H1 (cell line): ENCODE measurements at regions not wholly inside any gene's neighbourhood (a gene's known extent, or its start where the extent isn't known, plus 50 kb on each side); places are given as distances from the start of the nearest gene placed in this dataset.

Source experiments
- CTCF ChIA-PET: fragments of 300-600 bp; sonication (Branson Sonifier 250); formaldehyde crosslinking; loops from one replicate; lab custom pipeline; 2021; ENCODE audit not compliant: partially characterized antibody; lab: Charles Lee
- POLR2A ChIA-PET: fragments of 300-600 bp; sonication (Branson Sonifier 250); formaldehyde crosslinking; loops from one replicate; lab custom pipeline; 2021; ENCODE audit warnings: inconsistent platforms; ENCODE audit not compliant: partially characterized antibody; lab: Charles Lee
- DNase-seq, 2 experiments: peaks; one replicate each; pipeline versions ENCODE4 v3.0.0 to v3.0.0-alpha.2; 2010 to 2022; ENCODE audit warnings: low spot score in 2 of 2, low read depth in 1 of 2, mixed read lengths in 1 of 2
- FAIRE-seq: peaks from 2 replicates; lab custom pipeline; 2011; peaks lifted over from hg19 to GRCh38; lab: Jason Lieb, UNC
- H2AFZ ChIP-seq: 2 replicates; pipeline ENCODE4 v1.8.1; 2012; ENCODE audit warnings: low read length, inconsistent platforms
- H2AK5ac ChIP-seq: 2 replicates; pipeline ENCODE4 v1.6.1; 2013; ENCODE audit warnings: low read depth, low read length
- H2BK120ac ChIP-seq: replicated peaks from 2 replicates; pipeline ENCODE3; 2013; ENCODE audit warnings: low read depth, low read length, inconsistent platforms
- H2BK12ac ChIP-seq: 2 replicates; pipeline ENCODE4 v1.6.1; 2013; ENCODE audit warnings: low read depth, low read length
- H2BK15ac ChIP-seq: 2 replicates; pipeline ENCODE4 v1.6.1; 2013; ENCODE audit warnings: low read length
- H2BK20ac ChIP-seq: 2 replicates; pipeline ENCODE4 v1.6.1; 2013; ENCODE audit warnings: low read length
- H2BK5ac ChIP-seq: 2 replicates; pipeline ENCODE4 v1.6.1; 2013; ENCODE audit warnings: low read depth, low read length
- H3K14ac ChIP-seq: 2 replicates; pipeline ENCODE4 v1.6.1; 2013; ENCODE audit warnings: inconsistent platforms; ENCODE audit not compliant: insufficient read length
- H3K18ac ChIP-seq: 2 replicates; pipeline ENCODE4 v1.6.1; 2013; ENCODE audit warnings: low read length; ENCODE audit errors: extremely low read depth
- H3K23ac ChIP-seq: 2 replicates; pipeline ENCODE4 v1.6.1; 2013; ENCODE audit warnings: inconsistent platforms; ENCODE audit not compliant: insufficient read length
- H3K23me2 ChIP-seq: 2 replicates; pipeline ENCODE4 v1.6.1; 2013; ENCODE audit warnings: low read depth, low read length
- H3K27ac ChIP-seq: 2 replicates; pipeline ENCODE4 v1.6.1; 2011; ENCODE audit warnings: low read depth, low read length, inconsistent platforms
- H3K27me3 ChIP-seq, 4 experiments: replicated peaks in 1 of 4; 1 replicate in 1 of 4; 2 replicates in 3 of 4; pipeline versions ENCODE4 v1.6.1 to v1.8.1; 2011 to 2013; ENCODE audit warnings: low read length in 3 of 4, mild to moderate bottlenecking in 3 of 4, inconsistent platforms in 2 of 4, mixed read lengths in 2 of 4, moderate library complexity in 1 of 4; ENCODE audit not compliant: control insufficient read depth in 3 of 4, insufficient read depth in 3 of 4; ENCODE audit errors: extremely low read depth in 1 of 4
- H3K36me3 ChIP-seq, 4 experiments: 2 replicates each; pipeline versions ENCODE4 v1.6.1 to v1.8.1; 2011 to 2013; ENCODE audit warnings: mild to moderate bottlenecking in 4 of 4, low read length in 3 of 4, moderate library complexity in 2 of 4, control low read depth in 1 of 4, inconsistent platforms in 1 of 4; ENCODE audit not compliant: insufficient read depth in 4 of 4, control insufficient read depth in 2 of 4
- H3K4ac ChIP-seq: replicated peaks from 2 replicates; pipeline ENCODE3; 2013; ENCODE audit warnings: low read length, low read depth, mixed read lengths, inconsistent platforms; ENCODE audit not compliant: insufficient read length
- H3K4me1 ChIP-seq, 4 experiments: replicated peaks in 1 of 4; 1 replicate in 1 of 4; 2 replicates in 3 of 4; pipeline versions ENCODE4 v1.6.1 to v1.8.1; 2011 to 2013; ENCODE audit warnings: low read length in 3 of 4, inconsistent platforms in 2 of 4, mixed read lengths in 1 of 4; ENCODE audit not compliant: insufficient read depth in 4 of 4, control insufficient read depth in 3 of 4
- H3K4me2 ChIP-seq, 2 experiments: 2 replicates each; pipeline versions ENCODE4 v1.6.1 to v1.8.1; 2011 to 2013; ENCODE audit warnings: low read depth in 2 of 2, low read length in 2 of 2, control low read depth in 1 of 2, inconsistent platforms in 1 of 2, mild to moderate bottlenecking in 1 of 2; ENCODE audit not compliant: insufficient read depth in 1 of 2
- H3K4me3 ChIP-seq, 4 experiments: fragments of 200-600, 300-600 bp in 1 of 4; sonication (generic), shearing (Covaris generic), sonication (Bioruptor Twin) in 1 of 4; 2 replicates each; pipeline versions ENCODE4 v1.5.1 to v1.8.1; 2011 to 2016; ENCODE audit warnings: low read length in 4 of 4, low read depth in 3 of 4, control low read depth in 2 of 4, inconsistent platforms in 2 of 4, mild to moderate bottlenecking in 2 of 4, mixed read lengths in 1 of 4, moderate library complexity in 1 of 4; ENCODE audit not compliant: insufficient read depth in 2 of 4; ENCODE audit errors: extremely low read depth in 1 of 4
- H3K56ac ChIP-seq: replicated peaks from 2 replicates; pipeline ENCODE3; 2013; ENCODE audit warnings: low read depth, mild to moderate bottlenecking, mixed read lengths, low read length, inconsistent platforms; ENCODE audit not compliant: insufficient read length
- H3K79me1 ChIP-seq: 2 replicates; pipeline ENCODE4 v1.6.1; 2013; ENCODE audit warnings: low read depth, low read length, control low read depth
- H3K79me2 ChIP-seq, 2 experiments: 2 replicates each; pipeline versions ENCODE4 v1.6.1 to v1.8.1; 2012 to 2013; ENCODE audit warnings: low read length in 2 of 2, mild to moderate bottlenecking in 2 of 2, inconsistent platforms in 1 of 2; ENCODE audit not compliant: insufficient read depth in 2 of 2, control insufficient read depth in 1 of 2
- H3K9ac ChIP-seq, 4 experiments: replicated peaks in 1 of 4; 1 replicate in 1 of 4; 2 replicates in 3 of 4; pipeline versions ENCODE4 v1.6.1 to v1.8.1; 2011 to 2013; ENCODE audit warnings: low read depth in 3 of 4, low read length in 3 of 4, control low read depth in 2 of 4, mild to moderate bottlenecking in 2 of 4, moderate library complexity in 2 of 4, inconsistent platforms in 1 of 4; ENCODE audit errors: extremely low read depth in 1 of 4
- H3K9me3 ChIP-seq, 2 experiments: 2 replicates each; pipeline versions ENCODE4 v1.6.1 to v1.8.1; 2012 to 2013; ENCODE audit warnings: mild to moderate bottlenecking in 2 of 2, moderate library complexity in 2 of 2, control low read depth in 1 of 2, inconsistent platforms in 1 of 2, low read depth in 1 of 2, low read length in 1 of 2, mixed read lengths in 1 of 2; ENCODE audit not compliant: insufficient read depth in 2 of 2
- H4K20me1 ChIP-seq, 2 experiments: replicated peaks in 1 of 2; 2 replicates each; pipeline versions ENCODE3 to v1.8.1; 2011 to 2013; ENCODE audit warnings: inconsistent platforms in 2 of 2, low read length in 2 of 2, mild to moderate bottlenecking in 1 of 2; ENCODE audit not compliant: insufficient read depth in 2 of 2, control insufficient read depth in 1 of 2
- H4K5ac ChIP-seq: 2 replicates; pipeline ENCODE4 v1.6.1; 2013; ENCODE audit warnings: low read length, low read depth, mixed read lengths, inconsistent platforms; ENCODE audit not compliant: insufficient read length
- H4K8ac ChIP-seq: 2 replicates; pipeline ENCODE4 v1.8.0; 2013; ENCODE audit warnings: mild to moderate bottlenecking, moderate library complexity, low read length, inconsistent platforms; ENCODE audit not compliant: insufficient read depth; ENCODE audit errors: extremely low read depth
- H4K91ac ChIP-seq: replicated peaks from 2 replicates; pipeline ENCODE3; 2013; ENCODE audit warnings: low read length, mixed read lengths, inconsistent platforms; ENCODE audit not compliant: insufficient read length
- CREB1 ChIP-seq: IDR thresholded peaks from 2 replicates; pipeline ENCODE4 v1.6.1; 2012; ENCODE audit warnings: inconsistent platforms
- KDM1A ChIP-seq: fragments of 200-600, 300-600 bp; sonication (generic); IDR thresholded peaks from 2 replicates; pipeline ENCODE4 v1.7.1; 2016; ENCODE audit warnings: mild to moderate bottlenecking, low read length, borderline replicate concordance
- KDM5A ChIP-seq: fragments of 200-600 bp; IDR thresholded peaks from 2 replicates; pipeline ENCODE4 v1.7.1; 2012; ENCODE audit warnings: mild to moderate bottlenecking, low read length, inconsistent platforms, mixed read lengths
- POU5F1 ChIP-seq: IDR thresholded peaks from 2 replicates; pipeline ENCODE4 v1.6.1; 2011; ENCODE audit warnings: low read depth, mild to moderate bottlenecking, low read length, moderate library complexity
- SRF ChIP-seq: IDR thresholded peaks from 2 replicates; pipeline ENCODE4 v1.6.1; 2011; ENCODE audit warnings: mild to moderate bottlenecking, low read depth, low read length, moderate library complexity
- WGBS, 2 experiments: shearing (Covaris generic) in 1 of 2; methylation state at CpG; one replicate each; pipeline versions ENCODE4 v1.1.6 to v1.1.7; 2013 to 2015; ENCODE audit warnings: low lambda C conversion rate in 2 of 2, mixed read lengths in 2 of 2, inconsistent platforms in 1 of 2, low coverage in 1 of 2, missing lambda C conversion rate in 1 of 2; ENCODE audit not compliant: insufficient replicate concordance in 2 of 2, insufficient coverage in 1 of 2, insufficient read length in 1 of 2; ENCODE audit errors: extremely low coverage in 1 of 2, missing lambda C conversion rate in 1 of 2; 5-methylcytosine and 5-hydroxymethylcytosine counted together
- TF ChIP-seq, protein P1 (sequence below), 3 experiments: IDR thresholded peaks; 1 replicate in 2 of 3; 2 replicates in 1 of 3; pipeline versions ENCODE4 v1.5.1 to v1.6.1; 2011; ENCODE audit warnings: low read length in 3 of 3, mild to moderate bottlenecking in 3 of 3, inconsistent platforms in 2 of 3, low read depth in 1 of 3, moderate library complexity in 1 of 3; ENCODE audit not compliant: insufficient read depth in 1 of 3; ENCODE audit errors: control extremely low read depth in 1 of 3

DNA sequence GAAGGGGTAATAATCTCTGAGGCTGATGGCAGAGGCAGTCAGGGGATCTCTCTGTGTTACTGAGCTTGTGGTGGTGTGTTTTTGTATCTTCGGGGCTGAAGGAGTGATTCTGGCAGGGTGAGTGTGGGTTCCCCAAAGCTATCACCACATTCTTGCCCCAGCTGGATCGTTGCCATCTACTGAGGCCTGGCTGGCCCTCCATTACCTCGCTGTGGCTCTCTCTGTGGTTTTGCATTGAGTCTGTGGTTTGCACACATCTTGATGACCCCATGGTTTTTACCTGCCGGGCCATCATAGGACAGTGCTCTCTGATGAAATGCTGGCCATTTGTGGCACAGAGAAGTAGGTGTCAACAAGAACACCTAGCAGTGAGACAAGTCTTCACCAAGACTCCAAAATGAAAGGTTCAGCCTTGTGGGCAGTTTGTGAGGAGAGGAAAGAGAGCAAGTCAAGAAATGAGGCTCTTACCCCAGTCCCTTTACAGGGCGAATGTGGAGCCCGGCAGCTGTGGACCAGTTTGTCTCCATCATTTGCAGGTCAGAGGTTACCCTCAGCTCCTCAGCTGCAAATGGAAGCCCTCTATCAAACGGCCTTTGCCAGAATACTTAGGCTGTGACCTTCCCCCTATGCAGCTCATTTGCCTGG lies 69.0 kb upstream of the NPAS1 start:
- TF ChIP-seq SRF = no peak
- TF ChIP-seq KDM1A = no peak
- no peak for TF ChIP-seq KDM5A
- TF ChIP-seq CREB1 = no peak
- TF ChIP-seq POU5F1 = no peak
- TF ChIP-seq, protein P1, sequence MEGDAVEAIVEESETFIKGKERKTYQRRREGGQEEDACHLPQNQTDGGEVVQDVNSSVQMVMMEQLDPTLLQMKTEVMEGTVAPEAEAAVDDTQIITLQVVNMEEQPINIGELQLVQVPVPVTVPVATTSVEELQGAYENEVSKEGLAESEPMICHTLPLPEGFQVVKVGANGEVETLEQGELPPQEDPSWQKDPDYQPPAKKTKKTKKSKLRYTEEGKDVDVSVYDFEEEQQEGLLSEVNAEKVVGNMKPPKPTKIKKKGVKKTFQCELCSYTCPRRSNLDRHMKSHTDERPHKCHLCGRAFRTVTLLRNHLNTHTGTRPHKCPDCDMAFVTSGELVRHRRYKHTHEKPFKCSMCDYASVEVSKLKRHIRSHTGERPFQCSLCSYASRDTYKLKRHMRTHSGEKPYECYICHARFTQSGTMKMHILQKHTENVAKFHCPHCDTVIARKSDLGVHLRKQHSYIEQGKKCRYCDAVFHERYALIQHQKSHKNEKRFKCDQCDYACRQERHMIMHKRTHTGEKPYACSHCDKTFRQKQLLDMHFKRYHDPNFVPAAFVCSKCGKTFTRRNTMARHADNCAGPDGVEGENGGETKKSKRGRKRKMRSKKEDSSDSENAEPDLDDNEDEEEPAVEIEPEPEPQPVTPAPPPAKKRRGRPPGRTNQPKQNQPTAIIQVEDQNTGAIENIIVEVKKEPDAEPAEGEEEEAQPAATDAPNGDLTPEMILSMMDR (IDR thresholded peaks at IDR 0.05; ENCODE audit: control extremely low read depth in 1 of 3, insufficient read depth in 1 of 3, low read depth in 1 of 3, low read length in 3 of 3) = no peak
- TF ChIP-seq, all 59 proteins: peak for 0
- DNase-seq (no peak), FAIRE-seq (no peak)
- Histone ChIP-seq H2BK5ac (no peak overlapping the region), H3K27ac (no peak overlapping the region), H4K8ac (no peak overlapping the region), H3K23me2 (no peaks in the 10 kb centered on the region), H2BK20ac (no peak overlapping the region), H2BK15ac (no peak overlapping the region), H3K56ac (no peak overlapping the region), H3K79me1 (no peaks in the 10 kb centered on the region), H3K4ac (no peak overlapping the region), H3K9ac (no peak overlapping the region; a peak in 1 of 7 replicates), H2AK5ac (no peak overlapping the region), H3K18ac (no peak overlapping the region), H2BK12ac (no peak overlapping the region), H3K36me3 (peaks cover 0 to 4% (median 0%) of the 10 kb centered on the region in 4 experiments; a peak in 2 of 8 replicates), H2BK120ac (no peak overlapping the region), H3K27me3 (no peaks in the 10 kb centered on the region), H2AFZ (no peak overlapping the region), H3K4me1 (peaks cover 0 to 2% (median 0%) of the 10 kb centered on the region in 4 experiments; a peak in 1 of 7 replicates), H3K23ac (no peak overlapping the region), H3K14ac (no peak overlapping the region), H3K9me3 (0 out of 4 replicates have a peak, but pooled peaks cover 0 to 4% of the 10 kb centered on the region in 2 experiments), H4K5ac (no peak overlapping the region), H4K20me1 (peaks cover 0 to 4% of the 10 kb centered on the region in 2 experiments), H3K79me2 (peaks cover 0 to 31% of the 10 kb centered on the region in 2 experiments; a peak in 2 of 4 replicates), H3K4me2 (no peak overlapping the region), H3K4me3 (no peak overlapping the region), H4K91ac (no peak overlapping the region)
- ChIA-PET POLR2A (interaction anchor here (0.9 to 1.1 kb wide), 2 partner anchors 16 to 115 kb away, joined by 3 read pairs; no protein-coding TSS in a partner anchor), CTCF (no interaction called here)
- WGBS, 2 experiments = 84% methylated on average over 7 of the region's 7 CpGs; no CpG with 5 or more reads in 1 of the 2 experiments
